ENCODE measurements at regions not wholly inside any gene's neighbourhood (a gene's known extent, or its start where the extent isn't known, plus 50 kb on each side); places are given as distances from the start of the nearest gene placed in this dataset.
"Not testable (repeated sequence)": the region's sequence is repeated elsewhere in the genome, so short reads cannot be mapped to it uniquely, and the experiment has no call there.

DNA sequence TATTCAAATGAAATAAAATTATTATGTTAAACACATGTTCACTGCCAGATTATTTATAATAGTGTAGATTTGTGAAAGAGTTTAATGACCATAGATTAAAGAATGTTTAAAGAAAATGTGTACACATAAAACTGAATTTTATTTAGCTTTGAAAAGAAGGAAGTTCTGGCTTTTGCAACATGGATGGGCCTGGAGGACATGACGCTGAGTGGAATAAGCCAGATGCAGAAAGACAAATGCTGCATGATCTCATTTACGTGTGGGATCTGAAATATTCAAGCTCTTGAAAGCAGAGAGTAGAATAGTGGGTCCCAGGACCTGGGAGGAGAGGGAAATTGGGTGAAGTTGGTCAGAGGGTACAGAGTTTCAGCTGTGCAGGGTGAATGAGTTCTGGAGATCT is 1261.2 kb downstream of the TMEM121 start:
- H3K27me3 ChIP-seq (ENCODE audit: insufficient read depth in 3 of 3, low read length in 2 of 3) = no peaks in the 10 kb centered on the region
- no peak overlapping the region for H3K4me3 ChIP-seq
- ATAC-seq (no peak), DNase-seq (no peak)
- intact Hi-C loops (cut with DNase I) = no loop called here
- TF ChIP-seq, protein P1, sequence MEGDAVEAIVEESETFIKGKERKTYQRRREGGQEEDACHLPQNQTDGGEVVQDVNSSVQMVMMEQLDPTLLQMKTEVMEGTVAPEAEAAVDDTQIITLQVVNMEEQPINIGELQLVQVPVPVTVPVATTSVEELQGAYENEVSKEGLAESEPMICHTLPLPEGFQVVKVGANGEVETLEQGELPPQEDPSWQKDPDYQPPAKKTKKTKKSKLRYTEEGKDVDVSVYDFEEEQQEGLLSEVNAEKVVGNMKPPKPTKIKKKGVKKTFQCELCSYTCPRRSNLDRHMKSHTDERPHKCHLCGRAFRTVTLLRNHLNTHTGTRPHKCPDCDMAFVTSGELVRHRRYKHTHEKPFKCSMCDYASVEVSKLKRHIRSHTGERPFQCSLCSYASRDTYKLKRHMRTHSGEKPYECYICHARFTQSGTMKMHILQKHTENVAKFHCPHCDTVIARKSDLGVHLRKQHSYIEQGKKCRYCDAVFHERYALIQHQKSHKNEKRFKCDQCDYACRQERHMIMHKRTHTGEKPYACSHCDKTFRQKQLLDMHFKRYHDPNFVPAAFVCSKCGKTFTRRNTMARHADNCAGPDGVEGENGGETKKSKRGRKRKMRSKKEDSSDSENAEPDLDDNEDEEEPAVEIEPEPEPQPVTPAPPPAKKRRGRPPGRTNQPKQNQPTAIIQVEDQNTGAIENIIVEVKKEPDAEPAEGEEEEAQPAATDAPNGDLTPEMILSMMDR (IDR thresholded peaks at IDR 0.05) = no peak
- 36 to 47% (median 45%) methylated on average over 2 of the region's 2 CpGs for WGBS, 3 donors
- no peaks in the 10 kb centered on the region for H3K36me3 ChIP-seq (ENCODE audit: insufficient read depth in 1 of 2, low read depth in 1 of 2)
- H3K9me3 ChIP-seq = no peaks in the 10 kb centered on the region
- H3K27ac ChIP-seq = no peak overlapping the region
- no peaks in the 10 kb centered on the region for H3K4me1 ChIP-seq

DNA sequence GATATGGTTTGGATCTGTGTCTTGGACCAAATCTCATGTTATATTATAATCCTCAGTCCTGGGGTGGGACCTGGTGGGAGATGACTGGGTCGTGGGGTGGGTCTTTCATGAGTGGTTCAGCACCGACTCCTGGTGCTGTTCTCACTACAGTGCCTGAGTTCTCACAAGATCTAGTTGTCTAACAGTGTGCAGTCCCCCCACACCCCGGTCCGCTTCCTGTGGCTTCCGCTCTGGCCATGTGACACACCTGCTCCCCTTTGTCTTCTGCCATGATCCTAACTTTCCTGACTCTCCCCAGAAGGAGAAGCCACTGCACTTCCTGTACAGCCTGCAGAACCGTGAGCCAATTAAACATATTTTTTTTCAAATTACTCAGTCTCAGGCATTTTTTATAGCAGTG is 1262.2 kb downstream of the TMEM121 start:
- Histone ChIP-seq H3K36me3 (ENCODE audit: insufficient read depth in 1 of 2, low read depth in 1 of 2) (no peaks in the 10 kb centered on the region), H3K27ac (no peak overlapping the region), H3K4me3 (no peak overlapping the region), H3K27me3 (ENCODE audit: insufficient read depth in 3 of 3, low read length in 2 of 3) (no peaks in the 10 kb centered on the region), H3K4me1 (no peaks in the 10 kb centered on the region), H3K9me3 (no peaks in the 10 kb centered on the region)
- intact Hi-C loops (cut with DNase I) = no loop called here
- DNase-seq = no peak
- ATAC-seq = no peak
- TF ChIP-seq, protein P1 (IDR thresholded peaks at IDR 0.05) = no peak
- WGBS, 3 donors = 54 to 65% (median 59%) methylated on average over 6 of the region's 6 CpGs

DNA sequence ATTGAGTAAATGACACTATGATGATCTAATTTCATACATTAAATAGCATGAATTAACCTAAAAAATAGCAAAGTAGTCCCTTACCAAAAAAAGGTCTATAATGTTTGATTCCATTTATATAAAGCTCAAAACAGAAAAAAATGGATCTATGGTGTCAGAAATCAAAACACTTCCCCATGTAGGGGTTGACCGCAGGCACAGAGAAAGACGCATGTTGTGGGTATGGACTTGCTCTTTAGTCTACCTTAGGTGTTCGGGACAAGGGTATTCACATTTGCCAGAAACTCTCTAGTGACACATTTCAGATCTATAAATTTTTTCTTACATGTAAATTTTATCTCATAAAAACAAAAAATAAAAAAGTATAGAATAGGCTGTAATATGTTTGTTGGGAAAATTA is 1262.9 kb downstream of the TMEM121 start:
- no peak for DNase-seq
- WGBS, 3 donors = 84 to 85% (median 85%) methylated on average over 3 of the region's 3 CpGs
- no peak for ATAC-seq
- no peaks in the 10 kb centered on the region for H3K27me3 ChIP-seq (ENCODE audit: insufficient read depth in 3 of 3, low read length in 2 of 3)
- H3K4me1 ChIP-seq = no peaks in the 10 kb centered on the region
- no peak overlapping the region for H3K27ac ChIP-seq
- no peaks in the 10 kb centered on the region for H3K36me3 ChIP-seq (ENCODE audit: insufficient read depth in 1 of 2, low read depth in 1 of 2)
- no peaks in the 10 kb centered on the region for H3K9me3 ChIP-seq
- H3K4me3 ChIP-seq = no peak overlapping the region
- TF ChIP-seq, protein P1 (IDR thresholded peaks at IDR 0.05) = no peak
- intact Hi-C loops (cut with DNase I) = no loop called here

DNA sequence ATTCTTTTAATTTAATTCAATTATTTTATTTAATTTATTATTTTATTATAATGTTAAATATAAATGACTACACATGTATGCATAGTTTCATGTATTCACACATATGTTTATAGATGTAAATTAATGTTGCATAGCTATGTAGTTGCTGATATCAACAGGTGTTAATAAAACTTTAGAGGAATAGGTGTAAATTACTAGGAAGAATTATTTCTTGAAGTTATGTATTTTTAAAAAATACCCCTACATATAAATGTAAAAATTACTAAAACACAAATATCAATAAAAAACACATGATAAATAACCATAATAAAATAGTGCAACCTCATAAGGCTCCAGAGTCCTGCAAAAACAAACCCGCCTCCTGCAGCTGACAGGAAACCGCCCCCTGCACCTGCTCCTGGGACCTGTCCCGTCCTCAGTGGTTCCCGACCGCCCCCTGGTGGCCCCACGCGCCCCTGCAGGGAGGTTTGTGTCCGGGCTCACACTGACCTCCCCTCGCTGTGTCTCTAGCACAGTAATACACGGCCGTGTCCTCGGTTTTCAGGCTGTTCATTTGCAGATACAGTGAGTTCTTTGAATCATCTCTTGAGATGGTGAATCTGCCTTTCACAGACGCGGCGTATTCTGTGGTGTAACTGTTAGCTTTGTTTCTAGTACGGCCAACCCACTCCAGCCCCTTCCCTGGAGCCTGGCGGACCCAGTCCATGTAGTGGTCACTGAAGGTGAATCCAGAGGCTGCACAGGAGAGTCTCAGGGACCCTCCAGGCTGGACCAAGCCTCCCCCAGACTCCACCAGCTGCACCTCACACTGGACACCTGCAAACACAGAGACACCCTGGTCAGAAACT is 1264.0 kb downstream of the TMEM121 start:
- intact Hi-C loops (cut with DNase I) = no loop called here
- ATAC-seq = no peak
- peak; percentile 41 to 61 for DNase-seq
- Histone ChIP-seq H3K27me3 (ENCODE audit: insufficient read depth in 3 of 3, low read length in 2 of 3) (no peaks in the 10 kb centered on the region), H3K27ac (no peak overlapping the region), H3K36me3 (ENCODE audit: insufficient read depth in 1 of 2, low read depth in 1 of 2) (no peaks in the 10 kb centered on the region), H3K4me3 (no peak overlapping the region), H3K9me3 (no peaks in the 10 kb centered on the region), H3K4me1 (no peaks in the 10 kb centered on the region)
- TF ChIP-seq, protein P1 (IDR thresholded peaks at IDR 0.05) = peak; percentile 26
- 40 to 49% (median 45%) methylated on average over 17 of the region's 17 CpGs for WGBS, 3 donors

DNA sequence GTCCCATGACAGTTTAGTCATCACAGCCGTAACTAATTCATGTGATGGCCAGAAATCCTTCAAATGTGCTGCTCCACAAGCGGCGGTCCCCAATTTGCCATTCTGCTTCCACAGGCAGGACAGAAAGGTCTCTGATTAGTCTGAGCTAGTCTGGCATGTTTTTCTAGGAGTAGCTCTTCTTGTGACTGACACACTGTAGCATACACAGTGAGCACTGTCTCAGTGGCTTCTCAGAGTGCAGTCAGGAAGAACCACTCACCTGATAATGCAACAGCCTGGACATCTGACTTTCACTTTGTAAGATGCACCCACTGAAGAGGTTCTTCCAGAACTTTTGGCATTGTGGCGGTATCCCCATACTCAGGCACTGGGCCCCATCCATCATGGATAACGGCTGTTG is 1266.2 kb downstream of the TMEM121 start:
- intact Hi-C loops (cut with DNase I) = no loop called here
- WGBS, 3 donors = 75 to 85% (median 78%) methylated on average over 5 of the region's 5 CpGs
- no peak overlapping the region for H3K4me3 ChIP-seq

DNA sequence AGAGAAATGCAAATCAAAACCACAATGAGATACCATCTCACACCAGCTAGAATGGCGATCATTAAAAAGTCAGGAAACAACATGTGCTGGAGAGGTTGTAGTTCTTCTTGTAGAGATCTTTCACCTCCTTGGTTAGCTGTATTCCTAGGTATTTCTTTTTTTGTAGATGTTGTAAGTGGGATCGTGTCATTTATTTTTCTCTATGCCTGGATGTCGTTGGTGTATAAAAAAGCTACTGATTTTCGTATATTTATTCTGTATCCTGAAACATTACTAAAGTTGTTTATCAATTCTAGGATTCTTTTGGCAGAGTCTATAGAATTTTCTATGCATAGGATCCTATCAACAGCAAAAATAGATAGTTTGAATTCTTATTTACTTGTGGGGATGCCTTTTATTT is 1271.8 kb downstream of the TMEM121 start:
- DNase-seq; H3K27me3 ChIP-seq (ENCODE audit: insufficient read depth in 3 of 3, low read length in 2 of 3); H3K4me3 ChIP-seq; intact Hi-C loops (cut with DNase I); H3K27ac ChIP-seq; ATAC-seq; H3K4me1 ChIP-seq; H3K9me3 ChIP-seq; H3K36me3 ChIP-seq (ENCODE audit: insufficient read depth in 1 of 2, low read depth in 1 of 2): not testable (repeated sequence)
- 30 to 53% (median 50%) methylated on average over 4 of the region's 4 CpGs for WGBS, 3 donors

More for the DNA sequence above, 1266.2 kb downstream of the TMEM121 start:
- Histone ChIP-seq H3K4me1 (no peaks in the 10 kb centered on the region), H3K27ac (no peak overlapping the region), H3K27me3 (ENCODE audit: insufficient read depth in 3 of 3, low read length in 2 of 3) (no peaks in the 10 kb centered on the region), H3K36me3 (ENCODE audit: insufficient read depth in 1 of 2, low read depth in 1 of 2) (no peaks in the 10 kb centered on the region), H3K9me3 (no peaks in the 10 kb centered on the region)
- no peak for ATAC-seq
- TF ChIP-seq, protein P1 (IDR thresholded peaks at IDR 0.05) = no peak
- no peak for DNase-seq
